H1 (cell line): ENCODE measurements at regions not wholly inside any gene's neighbourhood (a gene's known extent, or its start where the extent isn't known, plus 50 kb on each side); places are given as distances from the start of the nearest gene placed in this dataset. TPM values are rescaled to one million over a fixed set of nuclear protein-coding genes. Genes with fewer than 3 reads are reported as not detected.

Experiments
- small RNA-seq: library from polyadenylated mRNA; stranded (forward); fragments of <200 nt; extraction: miRNeasy Mini kit (QIAGEN cat#:217004); gene quantifications from one replicate; pipeline ENCODE3, GENCODE V24; 2013; ENCODE audit not compliant: insufficient read depth

Small RNA genes in the stretch of these regions (small RNA-seq; reads per million reads assigned to genes)
- not detected for gene AC006499.8
